ENCODE measurements at regions not wholly inside any gene's neighbourhood (a gene's known extent, or its start where the extent isn't known, plus 50 kb on each side); places are given as distances from the start of the nearest gene placed in this dataset.
A peak's percentile ranks its signal among the peaks of the same experiment; 100 is the strongest.

GRCh38 chr18:11324956-11325882, 175.8 kb upstream of the PIEZO2 start:
- Histone ChIP-seq H3K9me2 (ENCODE audit: insufficient read depth) (no peaks in the 10 kb centered on the region), H3K79me2 (ENCODE audit: insufficient read depth) (no peaks in the 10 kb centered on the region), H3K27ac (peak overlapping the region; percentile 96), H4K20me1 (ENCODE audit: insufficient read depth) (no peaks in the 10 kb centered on the region), H3K4me2 (ENCODE audit: unreplicated experiment) (peak overlapping the region; percentile 44), H2AFZ (no peak overlapping the region), H3K4me3 (peak overlapping the region; percentile 12; the same call in 1 of the 2 replicates), H3K27me3 (replicated peaks; ENCODE audit: insufficient read depth) (no peaks in the 10 kb centered on the region), H3F3A (ENCODE audit: insufficient read depth) (peaks cover 55% of the 10 kb centered on the region), H3K36me3 (ENCODE audit: low read depth) (no peaks in the 10 kb centered on the region), H3K9ac (peak overlapping the region; percentile 58), H3K4me1 (ENCODE audit: insufficient read depth) (peaks cover 58% of the 10 kb centered on the region), H3K9me3 (ENCODE audit: low read depth) (no peaks in the 10 kb centered on the region)
- 2 to 4% methylated on average over 4 of the region's 4 CpGs for WGBS, 2 experiments (ENCODE audit: low coverage in 1 of 2, low lambda C conversion rate in 2 of 2, missing lambda C conversion rate in 2 of 2)
- in situ Hi-C loops (cut with MboI) = no loop called here
- no peak for TF ChIP-seq EZH2 (IDR thresholded peaks at IDR 0.05; ENCODE audit: insufficient read depth, poor library complexity, severe bottlenecking)
- TF ChIP-seq EZH2phosphoT487 (IDR thresholded peaks at IDR 0.05; ENCODE audit: insufficient read depth, low read depth) = peak; percentile 83; the same call in 1 of the 2 replicates
- peak; percentile 94 for DNase-seq

GRCh38 chr18:11324510-11324909, 175.1 kb upstream of the PIEZO2 start:
- Histone ChIP-seq H3K4me3 (peak overlapping the region; percentile 12; the same call in 1 of the 2 replicates), H3K4me1 (ENCODE audit: insufficient read depth) (peaks cover 58% of the 10 kb centered on the region), H3F3A (ENCODE audit: insufficient read depth) (peaks cover 55% of the 10 kb centered on the region), H4K20me1 (ENCODE audit: insufficient read depth) (no peaks in the 10 kb centered on the region), H3K4me2 (ENCODE audit: unreplicated experiment) (peak overlapping the region; percentile 44), H3K79me2 (ENCODE audit: insufficient read depth) (no peaks in the 10 kb centered on the region), H3K27me3 (replicated peaks; ENCODE audit: insufficient read depth) (no peaks in the 10 kb centered on the region), H2AFZ (no peak overlapping the region), H3K9me3 (ENCODE audit: low read depth) (no peaks in the 10 kb centered on the region), H3K27ac (peak overlapping the region; percentile 96), H3K36me3 (ENCODE audit: low read depth) (no peaks in the 10 kb centered on the region), H3K9me2 (ENCODE audit: insufficient read depth) (no peaks in the 10 kb centered on the region), H3K9ac (peak overlapping the region; percentile 58)
- no peak for TF ChIP-seq EZH2 (IDR thresholded peaks at IDR 0.05; ENCODE audit: insufficient read depth, poor library complexity, severe bottlenecking)
- TF ChIP-seq EZH2phosphoT487 (IDR thresholded peaks at IDR 0.05; ENCODE audit: insufficient read depth, low read depth) = no peak
- WGBS, 2 experiments (ENCODE audit: low coverage in 1 of 2, low lambda C conversion rate in 2 of 2, missing lambda C conversion rate in 2 of 2) = 60 to 70% methylated on average over 2 of the region's 2 CpGs
- in situ Hi-C loops (cut with MboI) = no loop called here
- DNase-seq = peak; percentile 29

GRCh38 chr18:11323359-11323819, 174.0 kb upstream of the PIEZO2 start:
- peak overlapping the region; percentile 96 for H3K27ac ChIP-seq
- no peaks in the 10 kb centered on the region for H3K36me3 ChIP-seq (ENCODE audit: low read depth)
- H4K20me1 ChIP-seq (ENCODE audit: insufficient read depth) = no peaks in the 10 kb centered on the region
- peaks cover 55% of the 10 kb centered on the region for H3F3A ChIP-seq (ENCODE audit: insufficient read depth)
- H3K4me2 ChIP-seq (ENCODE audit: unreplicated experiment) = peak overlapping the region; percentile 0
- no peak overlapping the region for H3K4me3 ChIP-seq
- no peaks in the 10 kb centered on the region for H3K9me3 ChIP-seq (ENCODE audit: low read depth)
- no peak overlapping the region for H3K9ac ChIP-seq
- no peak for TF ChIP-seq EZH2phosphoT487 (IDR thresholded peaks at IDR 0.05; ENCODE audit: insufficient read depth, low read depth)
- TF ChIP-seq EZH2 (IDR thresholded peaks at IDR 0.05; ENCODE audit: insufficient read depth, poor library complexity, severe bottlenecking) = no peak
- DNase-seq = peak; percentile 67
- H3K4me1 ChIP-seq (ENCODE audit: insufficient read depth) = peaks cover 58% of the 10 kb centered on the region
- in situ Hi-C loops (cut with MboI) = no loop called here
- H3K9me2 ChIP-seq (ENCODE audit: insufficient read depth) = no peaks in the 10 kb centered on the region
- H2AFZ ChIP-seq = peak overlapping the region; percentile 32; the same call in 1 of the 2 replicates
- no peaks in the 10 kb centered on the region for H3K79me2 ChIP-seq (ENCODE audit: insufficient read depth)
- no peaks in the 10 kb centered on the region for H3K27me3 ChIP-seq (replicated peaks; ENCODE audit: insufficient read depth)
- 34 to 38% methylated on average over 11 of the region's 11 CpGs for WGBS, 2 experiments (ENCODE audit: low coverage in 1 of 2, low lambda C conversion rate in 2 of 2, missing lambda C conversion rate in 2 of 2)

- 76 to 80% methylated on average over 7 of the region's 7 CpGs for WGBS, 2 experiments (ENCODE audit: low coverage in 1 of 2, low lambda C conversion rate in 2 of 2, missing lambda C conversion rate in 2 of 2)
- no peaks in the 10 kb centered on the region for H3K27me3 ChIP-seq (replicated peaks; ENCODE audit: insufficient read depth)
- no peaks in the 10 kb centered on the region for H3K9me2 ChIP-seq (ENCODE audit: insufficient read depth)
- TF ChIP-seq EZH2 (IDR thresholded peaks at IDR 0.05; ENCODE audit: insufficient read depth, poor library complexity, severe bottlenecking) (no peak), EZH2phosphoT487 (IDR thresholded peaks at IDR 0.05; ENCODE audit: insufficient read depth, low read depth) (no peak)
- H3K9me3 ChIP-seq (ENCODE audit: low read depth) = no peaks in the 10 kb centered on the region
- no peak overlapping the region for H3K9ac ChIP-seq
- peak; percentile 4 for DNase-seq
- H3K27ac ChIP-seq = peak overlapping the region; percentile 96; the same call in 1 of the 2 replicates
- H3K4me2 ChIP-seq (ENCODE audit: unreplicated experiment) = no peak overlapping the region
- H3K4me3 ChIP-seq = no peak overlapping the region
- peaks cover 55% of the 10 kb centered on the region for H3F3A ChIP-seq (ENCODE audit: insufficient read depth)
- in situ Hi-C loops (cut with MboI) = no loop called here
- H2AFZ ChIP-seq = no peak overlapping the region
- no peaks in the 10 kb centered on the region for H3K36me3 ChIP-seq (ENCODE audit: low read depth)
- no peaks in the 10 kb centered on the region for H4K20me1 ChIP-seq (ENCODE audit: insufficient read depth)
- H3K79me2 ChIP-seq (ENCODE audit: insufficient read depth) = no peaks in the 10 kb centered on the region
- peaks cover 58% of the 10 kb centered on the region for H3K4me1 ChIP-seq (ENCODE audit: insufficient read depth)
Measured at GRCh38 chr18:11322716-11323115, 173.3 kb upstream of the PIEZO2 start.

Measured in GM23248 (cell line).